ENCODE measurements at regions not wholly inside any gene's neighbourhood (a gene's known extent, or its start where the extent isn't known, plus 50 kb on each side); places are given as distances from the start of the nearest gene placed in this dataset.

DNA sequence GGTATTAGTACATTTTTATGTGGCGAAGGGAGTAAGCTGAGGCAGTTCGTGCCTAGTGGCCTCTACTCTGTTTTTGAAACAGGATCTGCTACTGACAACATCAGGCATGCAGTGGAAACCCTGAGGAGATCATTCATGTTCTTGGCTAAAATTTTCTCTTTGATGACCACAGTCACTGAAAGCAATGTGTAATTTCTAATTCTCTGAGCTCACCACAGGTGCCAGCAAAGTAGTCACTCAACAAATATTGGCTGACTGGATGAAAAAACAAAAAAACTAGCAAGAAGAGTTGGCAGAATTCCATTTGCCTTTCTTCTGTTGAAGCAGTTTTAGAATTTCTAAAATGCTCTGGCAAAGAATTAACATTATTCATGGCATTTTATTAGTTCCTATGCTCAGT is 176.5 kb upstream of the KCTD7 start:
- TF ChIP-seq, protein P1, sequence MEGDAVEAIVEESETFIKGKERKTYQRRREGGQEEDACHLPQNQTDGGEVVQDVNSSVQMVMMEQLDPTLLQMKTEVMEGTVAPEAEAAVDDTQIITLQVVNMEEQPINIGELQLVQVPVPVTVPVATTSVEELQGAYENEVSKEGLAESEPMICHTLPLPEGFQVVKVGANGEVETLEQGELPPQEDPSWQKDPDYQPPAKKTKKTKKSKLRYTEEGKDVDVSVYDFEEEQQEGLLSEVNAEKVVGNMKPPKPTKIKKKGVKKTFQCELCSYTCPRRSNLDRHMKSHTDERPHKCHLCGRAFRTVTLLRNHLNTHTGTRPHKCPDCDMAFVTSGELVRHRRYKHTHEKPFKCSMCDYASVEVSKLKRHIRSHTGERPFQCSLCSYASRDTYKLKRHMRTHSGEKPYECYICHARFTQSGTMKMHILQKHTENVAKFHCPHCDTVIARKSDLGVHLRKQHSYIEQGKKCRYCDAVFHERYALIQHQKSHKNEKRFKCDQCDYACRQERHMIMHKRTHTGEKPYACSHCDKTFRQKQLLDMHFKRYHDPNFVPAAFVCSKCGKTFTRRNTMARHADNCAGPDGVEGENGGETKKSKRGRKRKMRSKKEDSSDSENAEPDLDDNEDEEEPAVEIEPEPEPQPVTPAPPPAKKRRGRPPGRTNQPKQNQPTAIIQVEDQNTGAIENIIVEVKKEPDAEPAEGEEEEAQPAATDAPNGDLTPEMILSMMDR (IDR thresholded peaks at IDR 0.05; ENCODE audit: borderline replicate concordance, extremely low read depth, low read length, poor library complexity, severe bottlenecking): no peak
- no peak for TF ChIP-seq EZH2 (IDR thresholded peaks at IDR 0.05; ENCODE audit: borderline replicate concordance, low read depth, low read length, severe bottlenecking)

Measured in DND-41 (cell line).